HG02970 (cell line): ENCODE measurements at regions not wholly inside any gene's neighbourhood (a gene's known extent, or its start where the extent isn't known, plus 50 kb on each side); places are given as distances from the start of the nearest gene placed in this dataset.
"Not testable (repeated sequence)": the region's sequence is repeated elsewhere in the genome, so short reads cannot be mapped to it uniquely, and the experiment has no call there.

Source experiments
- ATAC-seq: cut with Tn5 transposase; IDR thresholded peaks from one replicate; pipeline ENCODE4 v1.9.1; 2021; ENCODE audit warnings: mild to moderate bottlenecking, moderate library complexity, moderate number of reproducible peaks; ENCODE audit not compliant: unreplicated experiment, low FRiP score

- no peak for ATAC-seq
Measured at GRCh38 chr2:35246702-35247101, 1108.9 kb upstream of the CRIM1 start.

- ATAC-seq, result no peak
Measured at GRCh38 chr2:35228584-35228983, 1127.0 kb upstream of the CRIM1 start.

GRCh38 chr2:35220461-35220860 lies 1135.1 kb upstream of the CRIM1 start:
- no peak for ATAC-seq

GRCh38 chr2:35204881-35205280 lies 1150.7 kb upstream of the CRIM1 start:
- no peak for ATAC-seq

DNA sequence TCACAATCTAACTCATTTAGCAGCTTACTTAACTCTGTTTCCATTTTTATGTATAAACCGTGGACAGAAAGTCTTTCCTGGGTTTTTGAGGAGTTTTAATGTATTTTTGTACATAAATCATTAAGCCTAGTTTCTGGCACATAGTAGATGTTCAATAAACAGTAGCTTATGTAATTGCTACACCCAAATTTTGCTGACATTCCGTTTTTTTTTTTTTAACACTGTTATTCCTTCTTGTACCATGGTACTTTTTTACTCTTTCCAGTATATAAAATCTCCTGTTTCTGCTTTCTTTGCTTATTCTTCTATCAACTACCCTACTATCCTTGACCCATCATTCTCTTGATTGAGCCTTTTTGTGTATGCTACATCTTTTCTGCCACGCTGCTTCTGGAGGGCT lies 1151.3 kb upstream of the CRIM1 start:
- ATAC-seq, result no peak

DNA sequence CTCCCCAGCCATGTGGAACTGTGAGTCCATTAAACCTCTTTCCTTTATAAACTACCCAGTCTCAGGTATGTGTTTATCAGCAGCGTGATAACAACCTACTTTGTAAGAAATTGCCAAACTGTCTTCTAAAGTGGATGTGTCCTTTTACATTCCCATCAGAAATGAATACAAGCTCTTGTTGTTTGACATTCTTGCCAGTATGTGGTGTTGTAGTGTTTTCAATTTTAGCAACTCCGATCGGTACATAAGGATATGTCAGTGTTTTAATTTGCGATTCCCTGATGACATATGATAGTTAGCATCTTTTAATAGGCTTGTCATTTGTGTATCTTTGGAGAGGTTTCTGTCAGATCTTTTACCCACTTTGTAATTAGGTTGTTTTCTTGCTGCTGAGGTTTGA lies 1156.3 kb upstream of the CRIM1 start:
- ATAC-seq, result no peak

DNA sequence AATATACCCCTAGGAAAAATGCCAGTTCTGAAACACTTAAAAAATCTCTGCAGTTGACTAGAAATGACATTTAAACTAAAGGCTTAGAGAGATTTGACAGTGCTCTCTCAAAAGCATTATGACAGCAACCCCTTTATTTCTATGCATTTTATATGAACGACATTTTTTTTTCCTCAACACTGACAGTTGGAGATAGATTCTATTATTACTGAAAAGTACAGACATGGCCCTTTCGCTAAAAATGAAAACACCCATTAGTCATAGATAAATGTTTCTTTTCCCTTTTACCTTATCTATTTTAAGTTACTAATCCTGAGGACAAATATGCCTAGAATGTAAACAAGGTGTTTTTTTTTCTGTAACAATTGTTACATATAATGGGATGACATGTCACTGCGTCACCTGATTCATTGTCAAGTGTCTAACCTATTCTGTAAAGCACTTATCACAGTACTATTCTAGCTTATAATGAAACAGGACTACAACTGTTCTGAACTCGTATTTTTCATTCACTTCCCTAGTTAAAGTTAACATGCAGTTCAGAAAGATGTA lies 1169.6 kb upstream of the CRIM1 start:
- no peak for ATAC-seq

GRCh38 chr2:35184471-35184870 lies 1171.1 kb upstream of the CRIM1 start:
- no peak for ATAC-seq

- ATAC-seq, result not testable (repeated sequence)
Measured at GRCh38 chr2:35176726-35177125, 1178.9 kb upstream of the CRIM1 start.

- no peak for ATAC-seq
Measured at GRCh38 chr2:35174845-35175244, 1180.7 kb upstream of the CRIM1 start.

GRCh38 chr2:35172687-35173086 lies 1182.9 kb upstream of the CRIM1 start:
- ATAC-seq, result no peak

- no peak for ATAC-seq
Measured at GRCh38 chr2:35168351-35168750, 1187.2 kb upstream of the CRIM1 start.

DNA sequence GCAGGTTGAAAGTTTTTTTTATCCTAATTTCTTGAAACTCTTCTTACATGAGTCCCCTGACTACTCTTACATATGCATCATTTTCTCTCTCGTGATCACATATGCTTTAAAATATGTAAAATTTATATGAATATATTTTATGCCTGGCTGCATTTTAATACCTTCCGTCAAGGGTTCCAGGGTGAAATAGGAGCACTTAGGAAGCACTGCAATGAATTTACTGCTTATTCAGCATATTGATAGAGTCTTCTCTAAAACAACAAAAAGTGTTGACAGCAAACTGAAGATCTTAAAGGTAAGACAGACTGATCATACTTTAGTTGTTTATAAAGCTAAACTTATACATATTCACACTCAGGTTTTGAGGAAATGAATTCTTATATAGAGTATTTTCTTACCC lies 1191.6 kb upstream of the CRIM1 start:
- no peak for ATAC-seq

DNA sequence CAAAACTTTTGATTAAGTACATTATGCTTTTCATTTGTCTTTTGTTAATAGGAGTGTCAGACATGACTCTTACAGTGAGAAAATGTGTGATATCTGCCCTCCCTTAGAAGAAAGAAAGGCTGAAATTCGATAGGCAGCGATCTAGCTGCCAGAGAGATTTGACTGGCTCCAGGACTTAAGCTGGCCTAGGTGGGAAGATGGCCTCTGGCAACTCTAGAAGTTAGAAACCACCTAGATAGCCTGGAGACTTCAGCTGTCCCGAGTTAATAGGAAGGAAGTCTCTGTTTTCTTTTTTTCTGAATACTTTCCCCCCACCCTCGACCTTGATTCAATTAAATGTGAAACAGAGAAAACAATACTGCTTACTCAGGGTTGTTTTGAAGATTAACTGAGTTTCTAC lies 1194.7 kb upstream of the CRIM1 start:
- no peak for ATAC-seq

DNA sequence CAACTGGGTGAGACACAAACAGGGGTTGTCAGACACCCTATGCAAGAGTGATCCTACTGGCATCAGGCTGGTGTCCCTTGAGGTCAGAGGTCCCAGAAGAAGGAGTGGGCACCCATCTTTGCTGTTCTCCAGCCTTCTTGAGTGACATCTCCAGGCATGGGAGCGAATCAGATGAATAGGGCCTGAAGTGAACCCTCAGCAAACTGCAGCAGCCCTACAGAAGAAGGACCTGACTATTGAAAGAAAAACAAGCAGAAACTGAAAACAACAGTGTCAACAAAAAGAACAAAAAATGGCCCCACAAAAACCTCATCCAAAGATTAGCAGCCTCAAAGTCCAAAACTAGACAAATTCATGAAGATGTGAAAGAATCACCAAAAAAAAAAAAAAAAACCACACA lies 1229.7 kb upstream of the CRIM1 start:
- ATAC-seq, result no peak

- ATAC-seq, result no peak
Measured at GRCh38 chr2:35125278-35125677, 1230.3 kb upstream of the CRIM1 start.

- ATAC-seq, result no peak
Measured at GRCh38 chr2:35116151-35116550, 1239.4 kb upstream of the CRIM1 start.

DNA sequence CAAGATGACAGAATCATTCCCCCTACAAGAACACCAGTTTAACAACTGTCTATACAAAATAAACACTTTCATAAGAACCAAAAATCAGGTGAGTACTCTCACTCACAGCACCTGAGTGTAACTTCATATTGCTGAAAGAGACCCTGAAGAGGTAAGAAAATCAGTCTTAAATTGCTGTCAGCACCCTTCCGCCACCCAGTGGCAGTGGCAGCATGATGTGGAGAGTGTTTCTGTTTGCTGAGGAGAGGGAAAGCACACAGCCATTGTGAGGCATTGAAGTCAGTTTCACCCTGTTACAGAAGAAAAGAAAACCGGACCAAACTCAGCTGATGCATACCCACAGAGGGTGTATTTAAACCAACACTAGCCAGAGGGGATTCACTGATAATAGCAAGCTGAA lies 1240.8 kb upstream of the CRIM1 start:
- ATAC-seq, result no peak

DNA sequence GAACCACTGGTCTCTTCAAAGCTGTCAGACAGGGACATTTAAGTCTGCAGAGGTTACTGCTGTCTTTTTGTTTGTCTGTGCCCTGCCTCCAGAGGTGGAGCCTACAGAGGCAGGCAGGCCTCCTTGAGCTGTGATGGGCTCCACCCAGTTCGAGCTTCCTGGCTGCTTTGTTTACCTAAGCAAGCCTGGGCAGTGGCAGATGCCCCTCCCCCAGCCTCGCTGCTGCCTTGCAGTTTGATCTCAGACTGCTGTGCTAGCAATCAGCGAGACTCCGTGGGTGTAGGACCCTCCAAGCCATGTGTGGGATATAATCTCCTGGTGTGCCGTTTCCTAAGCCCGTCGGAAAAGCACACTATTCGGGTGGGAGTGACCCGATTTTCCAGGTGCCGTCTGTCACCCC lies 1243.2 kb upstream of the CRIM1 start:
- not testable (repeated sequence) for ATAC-seq

DNA sequence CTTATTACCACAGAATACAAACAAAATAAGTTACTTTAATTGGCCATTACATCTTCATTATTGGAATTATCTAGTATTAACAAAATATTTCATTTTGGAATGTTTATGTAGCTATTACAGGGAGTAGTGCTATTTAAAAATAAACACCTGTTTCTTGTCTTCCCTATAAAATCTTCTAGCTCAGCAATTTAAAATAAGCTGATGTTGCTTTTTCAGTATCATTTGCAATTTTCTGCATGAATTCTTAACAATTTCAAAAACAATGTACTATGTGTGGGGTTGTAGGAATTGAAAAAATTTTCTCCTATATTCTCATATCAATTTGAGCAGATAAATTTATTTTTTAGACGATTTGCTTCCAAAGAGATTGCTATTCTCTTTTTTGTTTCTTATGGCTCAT lies 1251.3 kb upstream of the CRIM1 start:
- no peak for ATAC-seq

- no peak for ATAC-seq
Measured at GRCh38 chr2:35099342-35099741, 1256.2 kb upstream of the CRIM1 start.

GRCh38 chr2:35082072-35082471 lies 1273.5 kb upstream of the CRIM1 start:
- no peak for ATAC-seq

DNA sequence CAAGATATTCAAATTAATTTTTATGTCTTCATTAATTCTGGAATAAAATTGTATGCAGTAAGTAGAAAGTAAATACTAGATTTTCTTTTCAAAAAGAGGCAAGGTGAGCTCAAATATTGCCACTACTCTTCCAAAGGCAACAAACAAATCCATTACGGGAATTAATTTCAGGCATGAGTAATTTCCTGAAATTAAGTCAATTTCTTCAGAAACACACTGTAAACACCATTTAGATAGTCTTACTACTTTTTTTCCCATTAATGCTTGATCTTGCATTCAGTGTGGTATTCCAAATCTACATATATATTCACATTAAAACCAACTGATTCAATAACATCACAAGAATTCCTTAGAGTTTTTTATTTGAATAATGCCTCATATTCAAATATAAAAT lies 1274.0 kb upstream of the CRIM1 start:
- ATAC-seq, result no peak
